HG03135 (cell line): ENCODE measurements at regions not wholly inside any gene's neighbourhood (a gene's known extent, or its start where the extent isn't known, plus 50 kb on each side); places are given as distances from the start of the nearest gene placed in this dataset.
"Not testable (repeated sequence)": the region's sequence is repeated elsewhere in the genome, so short reads cannot be mapped to it uniquely, and the experiment has no call there.

Experiments
- ATAC-seq: cut with Tn5 transposase; IDR thresholded peaks from one replicate; pipeline ENCODE4 v1.9.1; 2021; ENCODE audit warnings: mild to moderate bottlenecking, moderate library complexity; ENCODE audit not compliant: unreplicated experiment

DNA sequence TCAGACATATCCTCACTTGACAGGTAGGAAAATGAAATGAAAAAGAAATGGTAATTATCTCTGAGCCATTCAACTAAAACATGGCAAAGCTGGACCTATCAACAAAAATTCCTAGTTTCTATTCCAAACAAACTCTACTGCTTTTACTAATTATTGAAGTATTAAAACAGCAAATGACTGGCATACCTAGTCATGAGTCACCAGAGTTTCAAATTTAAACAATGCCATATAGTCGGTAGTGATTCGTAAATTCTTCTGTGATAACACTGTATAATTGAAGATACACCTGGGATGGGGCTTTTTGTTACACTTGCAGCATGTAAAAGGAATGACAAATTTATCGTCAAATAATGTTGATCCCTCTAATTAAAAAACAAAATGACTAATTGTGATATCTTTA is 153.1 kb upstream of the THUMPD2 start:
- no peak for ATAC-seq

DNA sequence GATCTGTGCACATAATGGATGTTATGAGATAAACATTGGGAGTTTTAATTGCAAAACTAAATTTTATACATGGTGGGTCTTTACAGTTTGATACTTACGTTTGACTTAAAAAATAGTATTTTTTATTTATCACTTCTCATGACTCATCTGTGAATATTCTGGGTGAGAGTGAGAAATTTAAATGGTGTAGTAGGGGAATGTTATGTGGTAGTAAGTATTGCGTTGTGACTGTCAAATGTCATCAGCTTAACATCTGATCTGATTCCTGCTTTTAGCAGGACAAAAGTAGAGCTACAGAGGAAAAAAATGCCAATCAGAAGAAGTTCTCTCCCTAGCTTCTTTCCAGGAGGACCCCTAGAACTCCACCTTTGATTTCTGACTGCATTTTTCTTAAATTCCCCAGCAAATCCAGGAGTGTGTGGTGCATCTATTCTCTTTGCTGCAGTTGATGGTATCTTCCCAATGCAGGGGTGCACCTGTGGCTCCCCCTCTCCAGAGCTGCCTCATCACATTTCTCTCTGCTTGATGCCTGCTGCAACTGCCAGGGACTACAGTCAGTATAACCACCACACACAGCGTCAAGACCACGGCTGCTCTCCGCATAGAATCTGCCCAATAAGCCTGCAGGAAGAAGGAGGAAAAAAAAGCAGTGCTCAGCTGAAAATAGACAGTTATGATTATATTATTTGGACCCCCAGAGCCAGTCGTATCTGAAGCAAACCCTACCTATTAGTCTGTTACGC is 151.3 kb upstream of the THUMPD2 start:
- no peak for ATAC-seq

DNA sequence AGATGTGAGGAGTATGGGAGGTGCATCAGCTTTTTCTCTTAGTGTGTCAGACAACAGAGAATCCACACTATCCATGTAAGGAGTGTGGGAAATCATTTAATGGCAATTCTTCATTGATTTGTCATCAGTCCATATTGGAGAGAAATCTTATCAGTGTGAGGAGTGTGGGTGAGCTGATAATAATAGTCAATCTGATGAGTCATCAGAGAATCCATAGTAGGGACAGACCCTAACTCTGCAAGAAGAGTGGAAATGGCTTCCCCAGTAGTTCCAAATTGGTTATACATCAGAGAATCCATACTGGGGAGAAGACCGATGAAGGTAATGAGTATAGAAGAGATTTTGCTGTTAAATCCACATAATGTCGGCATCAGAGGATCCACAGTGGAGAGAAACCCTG is 150.5 kb upstream of the THUMPD2 start:
- ATAC-seq = no peak

DNA sequence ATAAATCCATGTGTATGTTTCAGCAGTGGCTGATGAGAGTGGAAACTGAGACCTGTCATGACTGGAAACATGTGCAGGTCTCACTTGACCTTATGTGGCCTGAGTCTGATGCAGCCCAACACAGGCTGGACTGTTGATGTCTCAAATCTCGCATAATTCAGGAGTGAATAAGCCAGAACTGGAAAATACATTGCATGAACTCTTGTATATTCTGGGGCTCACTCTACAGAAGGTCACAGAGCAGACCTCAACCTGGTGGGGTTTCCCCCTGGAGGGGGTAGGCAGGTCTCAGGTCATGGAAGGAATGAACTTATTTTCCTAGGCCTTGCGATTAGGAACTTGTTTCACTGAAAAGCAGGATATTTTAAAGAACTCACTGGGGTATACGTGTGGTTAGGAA is 146.3 kb upstream of the THUMPD2 start:
- no peak for ATAC-seq

DNA sequence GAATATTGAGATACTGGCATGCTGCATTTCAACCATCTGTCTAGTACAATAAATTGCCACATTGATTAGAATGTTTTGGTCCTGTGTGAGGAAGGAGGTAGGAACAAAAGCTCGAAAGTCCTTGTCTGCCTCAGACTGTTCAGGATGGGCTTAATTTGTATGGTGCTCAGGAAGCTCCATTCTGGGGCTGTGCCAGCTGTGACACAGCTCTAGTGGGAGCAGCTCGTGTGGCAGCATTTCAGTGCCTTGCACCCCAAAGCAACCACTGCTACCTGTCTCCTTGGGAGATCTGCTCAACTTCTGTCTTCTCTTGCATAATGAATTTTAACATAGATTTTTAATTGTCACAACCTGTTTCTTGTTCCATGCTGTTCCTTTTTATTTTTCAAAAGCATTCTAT is 144.4 kb upstream of the THUMPD2 start:
- ATAC-seq = no peak

DNA sequence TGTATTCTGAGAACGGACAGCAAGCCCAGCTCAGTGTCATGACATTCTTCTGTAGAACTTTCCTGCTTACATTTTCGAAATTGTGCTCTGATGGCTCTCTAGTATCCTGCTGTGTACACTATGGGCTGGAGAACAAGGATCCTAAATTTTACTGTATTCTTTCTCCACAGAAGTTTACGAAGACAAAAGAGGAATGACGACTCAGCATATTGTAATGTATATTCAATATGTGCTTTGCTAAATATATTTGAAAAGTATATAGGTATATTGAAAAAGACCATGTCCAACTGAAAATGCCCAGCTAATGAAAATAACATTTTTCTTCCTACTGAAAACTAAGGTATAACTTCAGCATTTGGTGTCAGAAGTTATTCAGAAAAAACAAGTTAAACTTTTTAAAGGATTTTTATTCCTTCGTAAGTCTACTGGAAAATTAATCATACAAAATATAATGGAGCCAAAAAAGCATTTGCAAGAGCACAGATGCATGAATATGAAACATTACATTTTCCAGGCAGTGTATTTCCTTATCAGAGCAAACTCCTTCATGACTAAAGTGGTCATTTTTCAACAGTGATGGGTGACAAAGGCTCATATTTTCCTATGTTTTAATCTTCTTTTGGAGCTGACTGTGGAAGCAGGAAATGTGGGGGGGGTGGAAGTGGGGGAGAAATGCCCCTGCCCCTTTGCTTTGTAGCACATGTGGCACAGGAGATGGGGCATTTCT is 143.8 kb upstream of the THUMPD2 start:
- no peak for ATAC-seq

DNA sequence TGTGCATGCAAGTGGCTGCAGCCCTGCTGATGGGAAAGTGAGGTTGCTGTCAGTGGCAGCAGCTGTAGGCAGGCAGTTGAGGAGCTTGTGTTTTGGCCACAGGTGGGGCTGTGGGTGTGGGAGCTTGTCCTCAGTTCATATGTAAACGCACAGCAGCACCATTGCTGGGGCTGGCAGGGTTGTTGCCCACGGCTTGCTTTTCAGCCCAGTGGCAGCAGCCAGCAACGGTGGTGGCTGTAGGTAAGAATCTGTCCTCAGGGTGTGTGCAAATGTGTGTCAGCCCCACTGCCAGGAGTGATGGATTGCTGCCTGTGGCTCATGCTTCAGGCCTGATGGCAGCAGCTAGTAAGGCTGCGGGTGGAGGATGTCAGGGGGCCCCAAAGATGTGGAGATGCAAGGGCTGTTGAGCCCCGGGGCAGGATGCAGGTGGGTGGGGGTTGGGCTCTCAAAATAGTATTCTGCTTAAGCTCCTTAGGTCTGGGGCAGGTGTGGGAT is 141.3 kb upstream of the THUMPD2 start:
- ATAC-seq = no peak

DNA sequence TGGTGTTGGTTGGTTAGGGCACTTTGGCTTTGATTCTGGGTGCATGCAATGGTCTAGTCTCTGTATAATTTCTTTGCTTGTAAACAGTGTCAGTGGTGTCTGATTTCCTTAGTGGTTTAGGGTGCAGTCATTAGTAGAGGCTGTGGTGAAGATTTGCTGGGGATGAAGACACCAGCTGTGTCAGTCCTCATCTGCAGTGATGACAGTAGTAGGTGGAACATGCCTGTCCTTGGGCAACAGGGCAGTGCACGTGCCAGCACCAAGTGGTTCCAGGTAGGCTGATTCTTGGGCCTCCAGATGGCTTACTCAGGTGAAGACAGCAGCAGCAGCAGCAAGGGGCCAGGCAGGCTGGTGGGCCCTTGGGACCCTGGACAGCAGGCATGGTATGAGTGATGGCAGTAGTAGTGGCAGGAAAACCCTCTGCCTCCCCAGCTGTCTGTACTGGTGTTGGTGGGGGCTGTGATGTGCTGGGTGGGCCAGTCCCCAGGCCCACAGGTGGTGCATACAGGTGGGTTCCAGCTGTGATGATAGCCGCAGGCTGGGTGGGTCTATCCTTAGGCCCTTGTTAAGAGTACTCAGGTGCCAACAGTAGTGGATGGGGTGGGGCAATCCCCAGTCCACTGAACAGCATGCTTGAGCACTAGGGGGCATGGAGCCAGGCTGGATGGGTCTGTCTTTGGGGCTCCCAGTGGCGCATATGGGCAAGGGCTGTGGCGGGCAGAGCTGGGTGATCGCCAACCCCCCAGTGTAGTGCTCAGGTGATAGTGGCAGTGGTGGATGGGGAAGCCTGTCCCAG is 140.7 kb upstream of the THUMPD2 start:
- no peak for ATAC-seq

DNA sequence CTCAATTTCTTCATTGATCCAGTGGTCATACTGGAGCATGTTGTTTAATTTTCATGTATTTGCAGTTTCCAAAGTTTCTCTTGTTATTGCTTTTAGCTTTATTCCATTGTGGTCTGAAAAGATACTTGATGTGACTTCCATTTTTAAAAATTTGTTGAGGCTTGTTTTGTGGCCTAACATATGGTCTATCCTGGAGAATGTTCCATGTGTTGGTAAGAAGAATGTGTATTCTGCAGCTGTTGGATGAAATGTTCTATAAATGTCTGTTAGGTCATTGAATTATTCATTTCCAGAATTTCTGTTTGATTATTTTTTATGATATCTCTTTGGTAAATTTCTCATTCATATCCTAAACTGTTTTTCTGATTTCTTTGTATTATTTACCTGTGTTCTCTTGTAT is 139.8 kb upstream of the THUMPD2 start:
- no peak for ATAC-seq

DNA sequence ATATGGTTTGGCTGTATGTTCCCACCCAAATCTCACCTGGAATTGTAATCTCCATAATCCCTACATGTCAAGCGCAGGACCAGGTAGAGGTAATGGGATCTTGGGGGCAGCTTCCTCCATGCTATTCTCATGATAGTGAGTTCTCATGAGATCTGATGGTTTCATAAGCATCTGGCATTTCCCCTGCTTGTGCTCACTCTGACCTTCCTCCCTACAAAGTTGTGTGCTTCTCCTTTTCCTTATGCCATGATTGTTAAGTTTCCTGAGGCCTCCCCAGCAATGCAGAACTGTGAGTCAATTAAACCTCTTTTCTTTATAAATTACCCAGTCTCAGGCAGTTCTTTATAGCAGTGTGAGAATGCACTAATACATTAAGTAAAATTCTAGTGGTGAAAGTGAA is 138.3 kb upstream of the THUMPD2 start:
- not testable (repeated sequence) for ATAC-seq

DNA sequence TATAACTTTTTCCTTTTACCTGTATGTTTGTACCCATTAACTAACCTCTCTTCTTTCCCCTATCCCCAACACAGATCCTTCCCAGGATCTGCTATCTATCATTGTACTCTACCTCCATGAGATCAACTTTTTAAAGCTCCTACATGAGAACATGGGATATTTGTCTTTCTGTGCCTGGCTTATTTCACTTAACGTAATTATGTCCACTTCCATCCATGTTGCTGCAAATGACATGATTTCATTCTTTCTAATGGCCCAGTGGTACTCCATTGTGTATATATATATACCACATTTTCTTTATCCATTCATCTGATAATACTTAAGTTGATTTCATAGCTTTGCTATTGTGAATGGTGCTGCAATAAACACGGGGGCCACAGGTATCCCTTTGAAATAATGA is 135.9 kb upstream of the THUMPD2 start:
- ATAC-seq = no peak

DNA sequence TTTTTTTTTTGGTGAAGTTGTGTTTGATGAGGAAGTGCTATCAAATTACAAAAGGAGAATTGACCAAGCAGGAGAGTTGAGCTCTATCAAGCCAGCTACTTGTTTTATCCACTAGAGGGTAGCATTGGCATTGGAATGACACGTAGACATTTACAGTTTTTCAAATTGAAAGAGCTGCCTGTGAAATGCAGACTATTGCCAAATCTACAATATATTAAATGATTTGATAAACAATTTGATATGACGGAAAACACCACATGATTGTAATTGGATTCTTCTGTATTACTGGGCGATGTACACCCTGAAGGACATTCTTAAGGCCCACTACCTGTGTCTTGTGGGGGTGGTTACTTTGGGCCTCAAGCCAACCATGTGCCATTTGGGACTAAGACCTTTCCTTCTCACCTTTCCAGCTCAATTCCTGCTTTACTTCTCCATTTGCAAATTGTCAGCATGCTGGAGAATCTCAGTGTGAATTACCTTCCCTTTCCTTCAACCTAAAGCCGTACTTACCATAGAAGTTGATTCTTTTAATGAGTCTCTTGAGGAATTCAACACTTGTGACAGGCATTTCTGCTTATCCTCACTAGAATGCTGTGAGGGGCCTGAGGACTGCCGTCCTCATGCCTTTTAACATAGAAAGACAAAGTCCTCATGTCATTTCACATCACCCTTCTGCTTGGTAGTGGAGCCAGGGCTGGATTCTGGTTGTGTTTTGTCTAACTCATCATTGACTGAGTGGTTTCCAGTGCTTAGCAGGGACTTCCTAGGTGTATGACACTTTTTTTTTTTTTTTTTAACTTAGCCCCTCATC is 134.8 kb upstream of the THUMPD2 start:
- ATAC-seq = peak; percentile 89

DNA sequence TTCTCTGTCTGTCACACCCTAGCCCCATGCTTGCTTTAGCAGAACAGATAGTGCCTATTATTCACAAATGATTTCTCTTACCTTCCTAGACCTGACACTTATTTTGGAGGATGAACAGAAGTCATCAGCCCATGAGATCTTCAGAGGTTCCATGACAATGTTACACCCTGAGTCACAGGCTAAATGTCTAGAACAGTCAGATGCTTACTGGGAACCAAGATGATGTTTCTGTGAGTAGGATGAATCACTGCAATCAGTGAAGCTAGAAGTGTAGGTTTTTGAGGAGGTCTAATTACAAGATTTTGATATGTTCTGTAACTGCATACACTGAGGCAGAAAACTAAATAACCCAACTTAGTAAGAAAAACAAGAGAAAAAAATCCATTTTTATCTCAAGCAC is 123.0 kb upstream of the THUMPD2 start:
- ATAC-seq = no peak

DNA sequence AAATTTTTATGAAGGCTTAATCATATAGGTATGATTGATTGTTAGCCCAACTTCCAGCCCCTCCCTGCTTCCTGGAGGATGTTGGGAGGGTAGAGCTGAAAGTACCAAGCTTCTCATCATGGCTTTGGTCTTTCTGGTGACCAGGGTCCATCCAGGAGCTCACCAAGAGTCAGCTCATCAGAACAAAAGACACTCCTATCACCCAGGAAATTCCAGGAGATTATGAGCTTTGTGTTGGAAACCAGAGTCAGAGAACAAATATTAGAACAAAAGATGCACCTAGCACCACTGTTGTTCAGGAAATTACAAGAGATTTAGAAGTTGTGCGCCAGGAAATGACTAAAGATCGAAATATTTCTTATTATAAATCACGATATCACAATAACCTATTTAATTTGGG is 119.9 kb upstream of the THUMPD2 start:
- no peak for ATAC-seq

DNA sequence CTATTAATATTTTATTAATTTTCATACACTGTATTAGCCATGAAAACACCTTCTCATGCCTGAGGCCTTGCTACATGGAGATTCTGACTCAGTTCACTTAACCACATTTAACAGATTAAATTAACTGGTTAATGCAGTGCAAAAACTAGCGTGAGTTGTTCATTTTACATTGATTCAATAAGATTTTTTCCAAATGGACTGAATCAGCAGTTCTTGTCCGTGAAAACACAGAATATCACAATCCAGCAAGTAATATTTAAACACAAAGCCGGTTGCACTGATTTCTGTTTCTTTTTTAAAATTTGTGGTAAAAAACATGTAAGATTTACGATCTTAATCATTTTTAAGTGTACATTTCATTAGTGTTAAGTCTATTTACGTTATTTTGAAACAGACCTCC is 118.2 kb upstream of the THUMPD2 start:
- ATAC-seq = no peak

DNA sequence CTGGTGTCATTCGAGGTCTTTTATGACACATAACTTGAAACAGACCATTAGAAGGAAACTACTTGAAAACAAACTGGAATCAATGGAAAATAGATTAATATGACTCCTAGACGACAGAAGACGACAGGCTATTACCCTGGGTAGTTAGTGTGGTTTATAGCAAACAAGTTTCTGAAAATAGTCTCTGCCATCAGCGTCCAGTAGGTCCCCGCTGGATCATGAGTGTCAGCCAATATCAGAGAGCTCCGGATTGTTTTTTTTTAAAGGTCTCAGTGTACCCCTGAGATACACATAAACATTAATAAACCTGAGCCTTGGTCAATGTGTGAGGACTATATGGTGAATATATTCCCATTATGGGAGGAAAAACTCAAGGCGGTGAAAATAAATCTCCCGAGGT is 115.0 kb upstream of the THUMPD2 start:
- ATAC-seq = no peak

DNA sequence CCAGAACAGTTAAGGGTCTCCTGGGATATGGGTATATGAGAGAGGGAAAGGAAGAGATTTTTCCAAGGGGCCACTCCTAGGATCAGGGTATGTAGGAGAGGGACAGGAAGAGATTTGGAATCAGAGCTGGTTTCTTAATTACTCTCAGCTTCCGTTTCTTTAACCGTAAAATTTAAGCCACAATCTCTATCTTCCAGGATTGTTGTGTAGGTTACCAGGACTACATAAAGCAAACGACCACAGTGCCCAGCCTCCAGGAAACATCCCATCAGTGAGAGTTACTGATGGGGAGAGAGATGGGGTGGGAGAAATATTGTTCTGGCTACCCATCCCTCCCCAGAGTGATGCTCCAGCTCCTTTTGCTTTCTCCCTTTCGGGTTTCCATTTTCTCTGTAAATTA is 114.6 kb upstream of the THUMPD2 start:
- ATAC-seq = no peak

DNA sequence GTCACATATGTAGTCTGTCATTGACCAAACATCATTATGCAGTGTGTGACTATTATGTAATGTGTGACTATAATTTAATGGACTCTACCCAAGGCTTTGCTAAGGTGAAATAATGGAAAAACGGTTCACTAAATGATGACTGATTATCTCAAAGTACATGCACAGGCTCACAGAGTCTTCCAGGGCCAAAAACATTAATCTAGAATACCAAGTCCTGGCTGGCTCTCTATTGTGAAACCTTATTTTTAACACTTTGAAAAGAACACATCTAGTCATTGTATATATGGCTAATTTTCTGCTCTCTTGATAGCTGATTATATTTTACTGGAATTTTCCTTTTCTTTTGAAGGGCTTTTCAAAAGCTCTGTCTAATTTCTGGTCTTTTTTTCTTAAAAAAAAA is 102.9 kb upstream of the THUMPD2 start:
- ATAC-seq = no peak

DNA sequence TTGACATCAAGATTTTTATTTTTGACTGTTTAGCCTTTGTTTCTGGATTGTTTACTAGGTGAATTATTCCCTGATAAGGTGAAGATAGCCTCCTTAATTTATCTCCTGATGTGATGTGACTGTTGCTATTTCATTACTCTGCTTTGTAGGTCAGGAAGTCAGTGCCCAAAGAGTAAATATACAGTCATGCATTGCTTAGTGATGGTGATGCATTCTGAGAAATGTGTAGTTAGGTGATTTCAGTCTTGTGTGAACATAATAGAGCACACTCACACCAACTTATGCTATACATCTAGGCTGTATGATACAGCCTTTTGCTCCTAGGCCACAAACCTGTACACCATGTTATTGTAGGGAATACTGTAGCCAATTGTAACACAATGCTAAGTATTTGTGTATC is 102.4 kb upstream of the THUMPD2 start:
- no peak for ATAC-seq

DNA sequence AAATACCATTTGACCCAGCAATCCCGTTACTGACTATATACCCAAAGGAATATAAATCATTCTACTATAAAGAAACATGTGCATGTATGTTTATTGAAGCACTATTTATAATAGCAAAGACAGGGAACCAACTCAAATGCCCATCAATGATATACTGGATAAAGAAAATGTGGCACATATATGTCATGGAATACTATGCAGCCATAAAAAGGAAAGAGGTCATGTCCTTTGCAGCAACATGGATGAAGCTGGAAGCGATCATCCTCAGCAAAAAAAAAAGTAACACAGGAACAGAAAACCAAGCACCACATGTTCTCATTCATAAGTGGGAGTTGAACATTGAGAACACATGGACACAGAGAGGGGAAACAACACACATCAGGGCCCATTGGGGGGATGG is 99.9 kb upstream of the THUMPD2 start:
- ATAC-seq = not testable (repeated sequence)

DNA sequence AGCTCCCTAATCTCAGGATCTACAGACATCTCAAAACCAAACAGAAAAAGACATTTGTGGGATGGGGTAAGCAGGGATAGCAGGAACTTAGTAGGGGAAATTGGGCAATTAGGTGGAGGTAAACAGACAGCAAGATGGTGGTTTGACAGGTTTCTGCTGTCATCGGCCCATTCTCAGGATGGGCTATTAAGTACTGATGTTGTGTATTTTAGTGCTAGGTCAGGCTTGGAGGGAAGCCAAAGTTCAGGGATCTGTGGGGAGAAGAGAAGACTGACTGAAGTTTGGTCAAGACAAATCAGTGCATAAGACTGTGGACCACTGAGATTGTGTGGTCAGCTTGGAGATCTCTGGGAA is 96.8 kb upstream of the THUMPD2 start:
- ATAC-seq = no peak
